ENCODE measurements at regions not wholly inside any gene's neighbourhood (a gene's known extent, or its start where the extent isn't known, plus 50 kb on each side); places are given as distances from the start of the nearest gene placed in this dataset.
"Not testable (repeated sequence)": the region's sequence is repeated elsewhere in the genome, so short reads cannot be mapped to it uniquely, and the experiment has no call there.

DNA sequence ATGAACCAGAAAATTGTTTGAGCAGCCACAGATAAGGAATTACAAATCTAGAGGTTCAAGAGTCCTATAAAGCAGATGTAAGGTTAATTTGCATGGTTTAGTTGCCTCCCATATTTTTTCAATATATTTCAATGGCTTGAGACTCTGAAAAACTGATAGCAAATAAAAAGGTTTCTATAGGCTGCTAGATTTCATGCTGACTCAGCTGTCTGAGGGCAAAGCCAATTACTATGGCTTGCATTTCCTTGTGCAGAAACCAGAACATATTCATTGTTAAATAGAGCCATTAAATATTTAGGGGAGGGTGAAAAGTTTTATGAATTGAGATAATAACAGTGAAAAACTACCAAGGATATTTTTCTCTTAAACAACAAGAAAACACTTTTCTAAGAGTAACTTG, 278.1 kb upstream of the CADM2 start:
- ChIA-PET CTCF (no interaction called here), POLR2A (no interaction called here)
- TF ChIP-seq, protein P1, sequence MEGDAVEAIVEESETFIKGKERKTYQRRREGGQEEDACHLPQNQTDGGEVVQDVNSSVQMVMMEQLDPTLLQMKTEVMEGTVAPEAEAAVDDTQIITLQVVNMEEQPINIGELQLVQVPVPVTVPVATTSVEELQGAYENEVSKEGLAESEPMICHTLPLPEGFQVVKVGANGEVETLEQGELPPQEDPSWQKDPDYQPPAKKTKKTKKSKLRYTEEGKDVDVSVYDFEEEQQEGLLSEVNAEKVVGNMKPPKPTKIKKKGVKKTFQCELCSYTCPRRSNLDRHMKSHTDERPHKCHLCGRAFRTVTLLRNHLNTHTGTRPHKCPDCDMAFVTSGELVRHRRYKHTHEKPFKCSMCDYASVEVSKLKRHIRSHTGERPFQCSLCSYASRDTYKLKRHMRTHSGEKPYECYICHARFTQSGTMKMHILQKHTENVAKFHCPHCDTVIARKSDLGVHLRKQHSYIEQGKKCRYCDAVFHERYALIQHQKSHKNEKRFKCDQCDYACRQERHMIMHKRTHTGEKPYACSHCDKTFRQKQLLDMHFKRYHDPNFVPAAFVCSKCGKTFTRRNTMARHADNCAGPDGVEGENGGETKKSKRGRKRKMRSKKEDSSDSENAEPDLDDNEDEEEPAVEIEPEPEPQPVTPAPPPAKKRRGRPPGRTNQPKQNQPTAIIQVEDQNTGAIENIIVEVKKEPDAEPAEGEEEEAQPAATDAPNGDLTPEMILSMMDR (IDR thresholded peaks at IDR 0.05; ENCODE audit: unreplicated experiment): no peak
- H3K36me3 Mint-ChIP-seq (ENCODE audit: insufficient read depth, unreplicated experiment): no peaks in the 10 kb centered on the region
- DNase-seq (ENCODE audit: unreplicated experiment): no peak
- H3K4me3 Mint-ChIP-seq (ENCODE audit: unreplicated experiment): no peak overlapping the region
- intact Hi-C loops (cut with micrococcal nuclease): no loop called here
- no peak overlapping the region for H3K27ac Mint-ChIP-seq (ENCODE audit: low read depth, unreplicated experiment)
- H3K9me3 Mint-ChIP-seq (ENCODE audit: unreplicated experiment): peaks cover 7% of the 10 kb centered on the region
- no peaks in the 10 kb centered on the region for H3K4me1 Mint-ChIP-seq (ENCODE audit: insufficient read depth, unreplicated experiment)
- no peaks in the 10 kb centered on the region for H3K27me3 Mint-ChIP-seq (ENCODE audit: insufficient read depth, unreplicated experiment)
- no TSS peak for BruUV-seq (replicated peaks)

DNA sequence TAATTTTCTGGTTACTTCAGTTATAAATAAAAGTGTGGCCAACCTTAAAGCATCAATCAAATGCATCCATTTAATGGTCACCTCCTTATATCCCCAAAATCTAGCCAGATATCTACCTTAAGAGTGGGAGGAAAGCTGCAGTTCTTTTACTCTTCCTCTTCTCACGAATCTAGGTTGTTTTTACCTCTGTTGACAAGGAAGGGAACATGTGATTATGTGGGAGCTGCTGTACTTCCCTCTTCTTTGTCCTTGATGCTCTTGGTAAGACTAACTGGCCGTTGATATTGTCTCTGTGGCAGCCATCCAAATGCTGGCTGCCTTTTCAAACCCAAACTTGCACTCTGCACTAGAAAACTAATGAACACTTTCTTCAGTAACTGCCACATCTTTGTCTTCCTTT, 275.3 kb upstream of the CADM2 start:
- Mint-ChIP-seq H3K4me3 (ENCODE audit: unreplicated experiment) (no peak overlapping the region), H3K36me3 (ENCODE audit: insufficient read depth, unreplicated experiment) (no peaks in the 10 kb centered on the region), H3K9me3 (ENCODE audit: unreplicated experiment) (peaks cover 7% of the 10 kb centered on the region), H3K27ac (ENCODE audit: low read depth, unreplicated experiment) (no peak overlapping the region), H3K4me1 (ENCODE audit: insufficient read depth, unreplicated experiment) (no peaks in the 10 kb centered on the region), H3K27me3 (ENCODE audit: insufficient read depth, unreplicated experiment) (no peaks in the 10 kb centered on the region)
- TF ChIP-seq, protein P1 (IDR thresholded peaks at IDR 0.05; ENCODE audit: unreplicated experiment): no peak
- intact Hi-C loops (cut with micrococcal nuclease): no loop called here
- POLR2A ChIA-PET: no interaction called here
- no TSS peak for BruUV-seq (replicated peaks)
- CTCF ChIA-PET: no interaction called here
- DNase-seq (ENCODE audit: unreplicated experiment): no peak

DNA sequence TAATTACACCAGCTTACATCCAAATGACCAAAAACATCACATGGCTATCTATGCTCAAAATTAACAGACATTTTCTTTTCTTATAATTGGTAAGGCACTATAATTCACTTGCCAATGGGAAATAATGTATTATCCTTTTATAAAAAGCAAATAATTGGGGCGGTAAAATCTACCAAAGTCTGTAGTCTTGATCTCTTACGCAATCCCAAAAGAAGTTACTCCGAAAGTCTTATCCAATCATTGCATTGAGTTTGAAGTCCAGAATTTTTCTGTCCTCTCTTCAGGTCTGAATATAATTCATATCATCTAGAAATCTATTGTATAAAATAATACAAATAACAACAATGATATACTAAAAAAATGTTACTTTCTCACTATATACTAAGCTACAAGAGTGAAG, 273.3 kb upstream of the CADM2 start:
- H3K36me3 Mint-ChIP-seq (ENCODE audit: insufficient read depth, unreplicated experiment): no peaks in the 10 kb centered on the region
- H3K27me3 Mint-ChIP-seq (ENCODE audit: insufficient read depth, unreplicated experiment): no peaks in the 10 kb centered on the region
- no peak for DNase-seq (ENCODE audit: unreplicated experiment)
- no peaks in the 10 kb centered on the region for H3K4me1 Mint-ChIP-seq (ENCODE audit: insufficient read depth, unreplicated experiment)
- H3K4me3 Mint-ChIP-seq (ENCODE audit: unreplicated experiment): no peak overlapping the region
- no peak overlapping the region for H3K27ac Mint-ChIP-seq (ENCODE audit: low read depth, unreplicated experiment)
- ChIA-PET CTCF (no interaction called here), POLR2A (no interaction called here)
- intact Hi-C loops (cut with micrococcal nuclease): no loop called here
- H3K9me3 Mint-ChIP-seq (ENCODE audit: unreplicated experiment): no peaks in the 10 kb centered on the region
- TF ChIP-seq, protein P1 (IDR thresholded peaks at IDR 0.05; ENCODE audit: unreplicated experiment): no peak
- no TSS peak for BruUV-seq (replicated peaks)

DNA sequence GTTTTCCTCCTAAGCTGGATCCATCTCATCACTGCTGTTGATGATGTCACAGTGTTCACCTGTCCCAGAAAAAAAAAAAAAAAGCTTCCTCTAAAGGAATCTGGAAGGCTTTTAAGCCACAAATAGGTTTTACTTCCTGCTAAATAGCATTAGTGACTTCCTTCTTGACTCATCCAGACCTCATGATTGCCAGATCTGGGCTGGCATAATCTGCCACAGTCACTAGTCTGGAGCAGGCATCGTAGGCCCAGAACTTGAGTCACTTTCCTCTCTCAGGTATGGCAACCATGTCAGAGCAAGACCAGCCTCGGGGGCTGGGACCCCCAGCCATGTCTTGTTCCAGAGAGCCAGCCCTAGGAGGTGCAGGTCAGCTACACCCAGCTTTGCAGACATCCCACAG, 266.5 kb upstream of the CADM2 start:
- Mint-ChIP-seq H3K27me3 (ENCODE audit: insufficient read depth, unreplicated experiment) (no peaks in the 10 kb centered on the region), H3K4me1 (ENCODE audit: insufficient read depth, unreplicated experiment) (no peaks in the 10 kb centered on the region), H3K36me3 (ENCODE audit: insufficient read depth, unreplicated experiment) (no peaks in the 10 kb centered on the region), H3K4me3 (ENCODE audit: unreplicated experiment) (no peak overlapping the region), H3K9me3 (ENCODE audit: unreplicated experiment) (peaks cover 7% of the 10 kb centered on the region), H3K27ac (ENCODE audit: low read depth, unreplicated experiment) (no peak overlapping the region)
- no TSS peak for BruUV-seq (replicated peaks)
- DNase-seq (ENCODE audit: unreplicated experiment): no peak
- intact Hi-C loops (cut with micrococcal nuclease): no loop called here
- CTCF ChIA-PET: interaction anchor here (0.6 kb wide), 1 partner anchor 42 kb away, joined by 3 read pairs; no protein-coding TSS in a partner anchor
- POLR2A ChIA-PET: no interaction called here
- TF ChIP-seq, protein P1 (IDR thresholded peaks at IDR 0.05; ENCODE audit: unreplicated experiment): no peak

DNA sequence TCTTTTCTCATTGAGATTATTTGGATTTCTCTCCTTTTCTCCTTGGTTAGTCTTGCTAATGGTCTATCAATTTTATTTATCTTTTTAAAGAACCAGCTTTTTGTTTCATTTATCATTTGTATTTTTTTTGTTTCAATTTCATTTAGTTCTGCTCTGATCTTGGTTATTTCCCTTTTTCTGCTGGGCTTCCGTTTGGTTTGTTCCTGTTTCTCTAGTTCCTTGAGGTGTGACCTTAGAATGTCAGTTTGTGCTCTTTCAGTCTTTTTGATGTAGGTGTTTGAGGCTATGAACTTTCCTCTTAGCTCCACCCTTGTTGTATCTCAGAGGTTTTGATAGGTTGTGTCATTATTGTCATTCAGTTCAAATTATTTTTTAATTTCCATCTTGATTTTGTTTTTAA, 248.5 kb upstream of the CADM2 start:
- DNase-seq (ENCODE audit: unreplicated experiment); POLR2A ChIA-PET; H3K4me3 Mint-ChIP-seq (ENCODE audit: unreplicated experiment); BruUV-seq (replicated peaks); H3K36me3 Mint-ChIP-seq (ENCODE audit: insufficient read depth, unreplicated experiment); H3K4me1 Mint-ChIP-seq (ENCODE audit: insufficient read depth, unreplicated experiment); H3K27me3 Mint-ChIP-seq (ENCODE audit: insufficient read depth, unreplicated experiment); H3K27ac Mint-ChIP-seq (ENCODE audit: low read depth, unreplicated experiment); CTCF ChIA-PET; intact Hi-C loops (cut with micrococcal nuclease): not testable (repeated sequence)
- H3K9me3 Mint-ChIP-seq (ENCODE audit: unreplicated experiment): peaks cover 11% of the 10 kb centered on the region

Measured in MCF 10A (cell line).